H1 (cell line): ENCODE measurements at regions not wholly inside any gene's neighbourhood (a gene's known extent, or its start where the extent isn't known, plus 50 kb on each side); places are given as distances from the start of the nearest gene placed in this dataset.

Experiments used
- CTCF ChIA-PET: fragments of 300-600 bp; sonication (Branson Sonifier 250); formaldehyde crosslinking; loops from one replicate; lab custom pipeline; 2021; ENCODE audit not compliant: partially characterized antibody; lab: Charles Lee
- POLR2A ChIA-PET: fragments of 300-600 bp; sonication (Branson Sonifier 250); formaldehyde crosslinking; loops from one replicate; lab custom pipeline; 2021; ENCODE audit warnings: inconsistent platforms; ENCODE audit not compliant: partially characterized antibody; lab: Charles Lee
- DNase-seq, 2 experiments: peaks; one replicate each; pipeline versions ENCODE4 v3.0.0 to v3.0.0-alpha.2; 2010 to 2022; ENCODE audit warnings: low spot score in 2 of 2, low read depth in 1 of 2, mixed read lengths in 1 of 2
- FAIRE-seq: peaks from 2 replicates; lab custom pipeline; 2011; peaks lifted over from hg19 to GRCh38; lab: Jason Lieb, UNC
- H2AFZ ChIP-seq: 2 replicates; pipeline ENCODE4 v1.8.1; 2012; ENCODE audit warnings: low read length, inconsistent platforms
- H2AK5ac ChIP-seq: 2 replicates; pipeline ENCODE4 v1.6.1; 2013; ENCODE audit warnings: low read depth, low read length
- H2BK120ac ChIP-seq: replicated peaks from 2 replicates; pipeline ENCODE3; 2013; ENCODE audit warnings: low read depth, low read length, inconsistent platforms
- H2BK12ac ChIP-seq: 2 replicates; pipeline ENCODE4 v1.6.1; 2013; ENCODE audit warnings: low read depth, low read length
- H2BK15ac ChIP-seq: 2 replicates; pipeline ENCODE4 v1.6.1; 2013; ENCODE audit warnings: low read length
- H2BK20ac ChIP-seq: 2 replicates; pipeline ENCODE4 v1.6.1; 2013; ENCODE audit warnings: low read length
- H2BK5ac ChIP-seq: 2 replicates; pipeline ENCODE4 v1.6.1; 2013; ENCODE audit warnings: low read depth, low read length
- H3K14ac ChIP-seq: 2 replicates; pipeline ENCODE4 v1.6.1; 2013; ENCODE audit warnings: inconsistent platforms; ENCODE audit not compliant: insufficient read length
- H3K18ac ChIP-seq: 2 replicates; pipeline ENCODE4 v1.6.1; 2013; ENCODE audit warnings: low read length; ENCODE audit errors: extremely low read depth
- H3K23ac ChIP-seq: 2 replicates; pipeline ENCODE4 v1.6.1; 2013; ENCODE audit warnings: inconsistent platforms; ENCODE audit not compliant: insufficient read length
- H3K23me2 ChIP-seq: 2 replicates; pipeline ENCODE4 v1.6.1; 2013; ENCODE audit warnings: low read depth, low read length
- H3K27ac ChIP-seq: 2 replicates; pipeline ENCODE4 v1.6.1; 2011; ENCODE audit warnings: low read depth, low read length, inconsistent platforms
- H3K27me3 ChIP-seq, 4 experiments: replicated peaks in 1 of 4; 1 replicate in 1 of 4; 2 replicates in 3 of 4; pipeline versions ENCODE4 v1.6.1 to v1.8.1; 2011 to 2013; ENCODE audit warnings: low read length in 3 of 4, mild to moderate bottlenecking in 3 of 4, inconsistent platforms in 2 of 4, mixed read lengths in 2 of 4, moderate library complexity in 1 of 4; ENCODE audit not compliant: control insufficient read depth in 3 of 4, insufficient read depth in 3 of 4; ENCODE audit errors: extremely low read depth in 1 of 4
- H3K36me3 ChIP-seq, 4 experiments: 2 replicates each; pipeline versions ENCODE4 v1.6.1 to v1.8.1; 2011 to 2013; ENCODE audit warnings: mild to moderate bottlenecking in 4 of 4, low read length in 3 of 4, moderate library complexity in 2 of 4, control low read depth in 1 of 4, inconsistent platforms in 1 of 4; ENCODE audit not compliant: insufficient read depth in 4 of 4, control insufficient read depth in 2 of 4
- H3K4ac ChIP-seq: replicated peaks from 2 replicates; pipeline ENCODE3; 2013; ENCODE audit warnings: low read length, low read depth, mixed read lengths, inconsistent platforms; ENCODE audit not compliant: insufficient read length
- H3K4me1 ChIP-seq, 4 experiments: replicated peaks in 1 of 4; 1 replicate in 1 of 4; 2 replicates in 3 of 4; pipeline versions ENCODE4 v1.6.1 to v1.8.1; 2011 to 2013; ENCODE audit warnings: low read length in 3 of 4, inconsistent platforms in 2 of 4, mixed read lengths in 1 of 4; ENCODE audit not compliant: insufficient read depth in 4 of 4, control insufficient read depth in 3 of 4
- H3K4me2 ChIP-seq, 2 experiments: 2 replicates each; pipeline versions ENCODE4 v1.6.1 to v1.8.1; 2011 to 2013; ENCODE audit warnings: low read depth in 2 of 2, low read length in 2 of 2, control low read depth in 1 of 2, inconsistent platforms in 1 of 2, mild to moderate bottlenecking in 1 of 2; ENCODE audit not compliant: insufficient read depth in 1 of 2
- H3K4me3 ChIP-seq, 4 experiments: fragments of 200-600, 300-600 bp in 1 of 4; sonication (generic), shearing (Covaris generic), sonication (Bioruptor Twin) in 1 of 4; 2 replicates each; pipeline versions ENCODE4 v1.5.1 to v1.8.1; 2011 to 2016; ENCODE audit warnings: low read length in 4 of 4, low read depth in 3 of 4, control low read depth in 2 of 4, inconsistent platforms in 2 of 4, mild to moderate bottlenecking in 2 of 4, mixed read lengths in 1 of 4, moderate library complexity in 1 of 4; ENCODE audit not compliant: insufficient read depth in 2 of 4; ENCODE audit errors: extremely low read depth in 1 of 4
- H3K56ac ChIP-seq: replicated peaks from 2 replicates; pipeline ENCODE3; 2013; ENCODE audit warnings: low read depth, mild to moderate bottlenecking, mixed read lengths, low read length, inconsistent platforms; ENCODE audit not compliant: insufficient read length
- H3K79me1 ChIP-seq: 2 replicates; pipeline ENCODE4 v1.6.1; 2013; ENCODE audit warnings: low read depth, low read length, control low read depth
- H3K79me2 ChIP-seq, 2 experiments: 2 replicates each; pipeline versions ENCODE4 v1.6.1 to v1.8.1; 2012 to 2013; ENCODE audit warnings: low read length in 2 of 2, mild to moderate bottlenecking in 2 of 2, inconsistent platforms in 1 of 2; ENCODE audit not compliant: insufficient read depth in 2 of 2, control insufficient read depth in 1 of 2
- H3K9ac ChIP-seq, 4 experiments: replicated peaks in 1 of 4; 1 replicate in 1 of 4; 2 replicates in 3 of 4; pipeline versions ENCODE4 v1.6.1 to v1.8.1; 2011 to 2013; ENCODE audit warnings: low read depth in 3 of 4, low read length in 3 of 4, control low read depth in 2 of 4, mild to moderate bottlenecking in 2 of 4, moderate library complexity in 2 of 4, inconsistent platforms in 1 of 4; ENCODE audit errors: extremely low read depth in 1 of 4
- H3K9me3 ChIP-seq, 2 experiments: 2 replicates each; pipeline versions ENCODE4 v1.6.1 to v1.8.1; 2012 to 2013; ENCODE audit warnings: mild to moderate bottlenecking in 2 of 2, moderate library complexity in 2 of 2, control low read depth in 1 of 2, inconsistent platforms in 1 of 2, low read depth in 1 of 2, low read length in 1 of 2, mixed read lengths in 1 of 2; ENCODE audit not compliant: insufficient read depth in 2 of 2
- H4K20me1 ChIP-seq, 2 experiments: replicated peaks in 1 of 2; 2 replicates each; pipeline versions ENCODE3 to v1.8.1; 2011 to 2013; ENCODE audit warnings: inconsistent platforms in 2 of 2, low read length in 2 of 2, mild to moderate bottlenecking in 1 of 2; ENCODE audit not compliant: insufficient read depth in 2 of 2, control insufficient read depth in 1 of 2
- H4K5ac ChIP-seq: 2 replicates; pipeline ENCODE4 v1.6.1; 2013; ENCODE audit warnings: low read length, low read depth, mixed read lengths, inconsistent platforms; ENCODE audit not compliant: insufficient read length
- H4K8ac ChIP-seq: 2 replicates; pipeline ENCODE4 v1.8.0; 2013; ENCODE audit warnings: mild to moderate bottlenecking, moderate library complexity, low read length, inconsistent platforms; ENCODE audit not compliant: insufficient read depth; ENCODE audit errors: extremely low read depth
- H4K91ac ChIP-seq: replicated peaks from 2 replicates; pipeline ENCODE3; 2013; ENCODE audit warnings: low read length, mixed read lengths, inconsistent platforms; ENCODE audit not compliant: insufficient read length
- ASH2L ChIP-seq: fragments of 200-600, 300-600 bp; sonication (generic); IDR thresholded peaks from one replicate; pipeline ENCODE4 v1.7.1; 2017; ENCODE audit warnings: low read length
- BRCA1 ChIP-seq: IDR thresholded peaks from 2 replicates; pipeline ENCODE4 v1.6.1; 2012; ENCODE audit warnings: low read depth, low read length, improper control_type of control experiment
- CHD2 ChIP-seq: IDR thresholded peaks from 2 replicates; pipeline ENCODE4 v1.6.1; 2012; ENCODE audit warnings: low read length, improper control_type of control experiment
- CREB1 ChIP-seq: IDR thresholded peaks from 2 replicates; pipeline ENCODE4 v1.6.1; 2012; ENCODE audit warnings: inconsistent platforms
- EZH2 ChIP-seq: fragments of 200-600 bp; sonication (generic); IDR thresholded peaks from 2 replicates; pipeline ENCODE4 v1.7.1; 2012; ENCODE audit warnings: low read depth, mild to moderate bottlenecking, moderate library complexity, low read length, inconsistent platforms; ENCODE audit not compliant: severe bottlenecking
- JUN ChIP-seq: IDR thresholded peaks from 2 replicates; pipeline ENCODE4 v1.6.1; 2011; ENCODE audit warnings: low read depth, mild to moderate bottlenecking, improper control_type of control experiment, low read length
- KDM1A ChIP-seq: fragments of 200-600, 300-600 bp; sonication (generic); IDR thresholded peaks from 2 replicates; pipeline ENCODE4 v1.7.1; 2016; ENCODE audit warnings: mild to moderate bottlenecking, low read length, borderline replicate concordance
- NANOG ChIP-seq: IDR thresholded peaks from 2 replicates; pipeline ENCODE4 v1.6.1; 2011; ENCODE audit warnings: low read length, low read depth, mild to moderate bottlenecking, inconsistent platforms; ENCODE audit not compliant: insufficient read depth, poor library complexity, severe bottlenecking
- POLR2AphosphoS5 ChIP-seq: IDR thresholded peaks from 2 replicates; pipeline ENCODE4 v1.6.1; 2011; ENCODE audit warnings: low read depth, low read length
- RBBP5 ChIP-seq: IDR thresholded peaks from 2 replicates; pipeline ENCODE4 v1.7.1; 2012; ENCODE audit warnings: low read depth, mild to moderate bottlenecking, inconsistent platforms, low read length, moderate library complexity, borderline replicate concordance
- RXRA ChIP-seq: IDR thresholded peaks from 2 replicates; pipeline ENCODE4 v1.6.1; 2011; ENCODE audit warnings: low read depth, mild to moderate bottlenecking, low read length, moderate library complexity; ENCODE audit not compliant: insufficient read depth
- SIX5 ChIP-seq: IDR thresholded peaks from 2 replicates; pipeline ENCODE4 v1.6.1; 2011; ENCODE audit warnings: mild to moderate bottlenecking, low read depth, low read length
- SP4 ChIP-seq: IDR thresholded peaks from 2 replicates; pipeline ENCODE4 v1.6.1; 2012; ENCODE audit warnings: low read length, inconsistent platforms
- TBP ChIP-seq: IDR thresholded peaks from 2 replicates; pipeline ENCODE4 v1.6.1; 2011; ENCODE audit warnings: low read depth, low read length, improper control_type of control experiment
- WGBS, 2 experiments: shearing (Covaris generic) in 1 of 2; methylation state at CpG; one replicate each; pipeline versions ENCODE4 v1.1.6 to v1.1.7; 2013 to 2015; ENCODE audit warnings: low lambda C conversion rate in 2 of 2, mixed read lengths in 2 of 2, inconsistent platforms in 1 of 2, low coverage in 1 of 2, missing lambda C conversion rate in 1 of 2; ENCODE audit not compliant: insufficient replicate concordance in 2 of 2, insufficient coverage in 1 of 2, insufficient read length in 1 of 2; ENCODE audit errors: extremely low coverage in 1 of 2, missing lambda C conversion rate in 1 of 2; 5-methylcytosine and 5-hydroxymethylcytosine counted together
- TF ChIP-seq, protein P1 (sequence below): IDR thresholded peaks from 2 replicates; pipeline ENCODE4 v1.6.1; 2011; ENCODE audit warnings: low read length, improper control_type of control experiment

DNA sequence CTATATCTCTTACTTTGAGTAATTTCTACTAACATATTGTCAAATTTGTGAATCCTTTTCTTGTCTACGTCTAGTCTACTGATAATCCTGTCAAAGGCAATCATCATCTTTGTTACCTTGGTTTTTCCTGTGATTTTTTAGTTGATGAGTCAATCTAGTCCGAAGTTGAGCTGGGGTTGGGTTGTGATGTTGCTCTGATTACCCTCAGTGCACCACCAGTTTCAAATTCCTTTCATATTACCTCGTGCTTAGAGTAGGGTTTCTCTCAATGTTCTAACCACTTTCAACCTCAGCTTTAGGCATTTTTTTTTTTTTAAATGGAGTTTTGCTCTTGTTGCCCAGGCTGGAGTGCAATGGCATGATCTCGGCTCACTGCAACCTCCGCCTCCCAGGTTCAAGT, 186.8 kb downstream of the BTG1 start:
- no peak overlapping the region for H4K8ac ChIP-seq
- no peak overlapping the region for H3K23ac ChIP-seq
- no peaks in the 10 kb centered on the region for H3K27me3 ChIP-seq
- no peaks in the 10 kb centered on the region for H3K79me1 ChIP-seq
- no peak overlapping the region for H2BK12ac ChIP-seq
- no peak overlapping the region for H3K4me2 ChIP-seq
- H2BK20ac ChIP-seq, result no peak overlapping the region
- POLR2A ChIA-PET, result no interaction called here
- H3K36me3 ChIP-seq, result no peaks in the 10 kb centered on the region
- 88% methylated on average over 5 of the region's 5 CpGs; no CpG with 5 or more reads in 1 of the 2 experiments for WGBS, 2 experiments
- CTCF ChIA-PET, result interaction anchor here (0.8 kb wide), 1 partner anchor 77 kb away, joined by 3 read pairs; no protein-coding TSS in a partner anchor
- H2BK5ac ChIP-seq, result no peak overlapping the region
- no peak overlapping the region for H3K56ac ChIP-seq
- no peaks in the 10 kb centered on the region for H4K20me1 ChIP-seq
- H3K27ac ChIP-seq, result no peak overlapping the region
- H3K23me2 ChIP-seq, result no peaks in the 10 kb centered on the region
- H2AK5ac ChIP-seq, result no peak overlapping the region
- no peak overlapping the region for H3K18ac ChIP-seq
- H4K5ac ChIP-seq, result no peak overlapping the region
- no peaks in the 10 kb centered on the region for H3K79me2 ChIP-seq
- FAIRE-seq (no peak), DNase-seq (no peak)
- no peak overlapping the region for H3K14ac ChIP-seq
- H3K9ac ChIP-seq, result no peak overlapping the region
- no peaks in the 10 kb centered on the region for H3K9me3 ChIP-seq
- no peak overlapping the region for H3K4me3 ChIP-seq
- H3K4me1 ChIP-seq, result no peaks in the 10 kb centered on the region
- H2BK15ac ChIP-seq, result no peak overlapping the region
- H3K4ac ChIP-seq, result no peak overlapping the region
- no peak overlapping the region for H4K91ac ChIP-seq
- H2AFZ ChIP-seq, result no peak overlapping the region
- H2BK120ac ChIP-seq, result no peak overlapping the region
- no peak for TF ChIP-seq CREB1
- no peak for TF ChIP-seq SIX5
- TF ChIP-seq CHD2, result no peak
- TF ChIP-seq JUN, result no peak
- no peak for TF ChIP-seq RXRA
- no peak for TF ChIP-seq RBBP5
- TF ChIP-seq BRCA1, result no peak
- TF ChIP-seq POLR2AphosphoS5, result no peak
- TF ChIP-seq NANOG, result no peak
- TF ChIP-seq TBP, result no peak
- no peak for TF ChIP-seq SP4
- no peak for TF ChIP-seq KDM1A
- TF ChIP-seq, protein P1, sequence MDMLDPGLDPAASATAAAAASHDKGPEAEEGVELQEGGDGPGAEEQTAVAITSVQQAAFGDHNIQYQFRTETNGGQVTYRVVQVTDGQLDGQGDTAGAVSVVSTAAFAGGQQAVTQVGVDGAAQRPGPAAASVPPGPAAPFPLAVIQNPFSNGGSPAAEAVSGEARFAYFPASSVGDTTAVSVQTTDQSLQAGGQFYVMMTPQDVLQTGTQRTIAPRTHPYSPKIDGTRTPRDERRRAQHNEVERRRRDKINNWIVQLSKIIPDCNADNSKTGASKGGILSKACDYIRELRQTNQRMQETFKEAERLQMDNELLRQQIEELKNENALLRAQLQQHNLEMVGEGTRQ, result no peak
- no peak for TF ChIP-seq EZH2
- TF ChIP-seq ASH2L, result no peak
